Cardiac fibroblast (primary cell): ENCODE measurements at regions not wholly inside any gene's neighbourhood (a gene's known extent, or its start where the extent isn't known, plus 50 kb on each side); places are given as distances from the start of the nearest gene placed in this dataset.
A peak's percentile ranks its signal among the peaks of the same experiment; 100 is the strongest.

Experiments used
- DNase-seq, 2 donors: peaks; one replicate each; pipeline versions ENCODE4 v3.0.0 to v3.0.0-alpha.2; 2010; ENCODE audit warnings: low read depth in 2 of 2
- H3K4me3 ChIP-seq, 2 donors: replicated peaks in 1 of 2; 1 replicate in 1 of 2; 2 replicates in 1 of 2; pipeline ENCODE4 v1.5.1; 2011; ENCODE audit warnings: low read depth in 2 of 2, low read length in 2 of 2, mild to moderate bottlenecking in 2 of 2, moderate library complexity in 1 of 2
- CTCF ChIP-seq: IDR thresholded peaks from one replicate; pipeline ENCODE4 v1.5.1; 2011; ENCODE audit warnings: low read depth, mild to moderate bottlenecking, low read length, inconsistent platforms

GRCh38 chr10:3693022-3693697 is 91.8 kb downstream of the KLF6 start:
- no peak overlapping the region for H3K4me3 ChIP-seq

GRCh38 chr10:3692387-3692999 is 92.5 kb downstream of the KLF6 start:
- peak in 1 of 2 donors; percentile 40 for DNase-seq
- TF ChIP-seq CTCF = no peak
- no peak overlapping the region for H3K4me3 ChIP-seq

More at GRCh38 chr10:3693022-3693697, 91.8 kb downstream of the KLF6 start:
- DNase-seq = peak in 1 of 2 donors; percentile 13
- no peak for TF ChIP-seq CTCF

- no peak overlapping the region for H3K4me3 ChIP-seq
- no peak for TF ChIP-seq CTCF
- no peak for DNase-seq
Measured at GRCh38 chr10:3691482-3691881, 93.5 kb downstream of the KLF6 start.

GRCh38 chr10:3689871-3690510 is 95.0 kb downstream of the KLF6 start:
- TF ChIP-seq CTCF = no peak
- DNase-seq = peak in 1 of 2 donors; percentile 22
- no peak overlapping the region for H3K4me3 ChIP-seq

- peak in 1 of 2 donors; percentile 16 for DNase-seq
- no peak overlapping the region for H3K4me3 ChIP-seq
- TF ChIP-seq CTCF = no peak
Measured at GRCh38 chr10:3687510-3688081, 97.4 kb downstream of the KLF6 start.

GRCh38 chr10:3685384-3685783 is 99.6 kb downstream of the KLF6 start:
- TF ChIP-seq CTCF = no peak
- H3K4me3 ChIP-seq = no peak overlapping the region
- DNase-seq = no peak
